ENCODE measurements at regions not wholly inside any gene's neighbourhood (a gene's known extent, or its start where the extent isn't known, plus 50 kb on each side); places are given as distances from the start of the nearest gene placed in this dataset.

GRCh38 chr5:14066326-14066725, 76.8 kb upstream of the TRIO start:
- CTCF ChIA-PET, result interaction anchor here (0.6 kb wide), 1 partner anchor 21 kb away, joined by 3 read pairs; no protein-coding TSS in a partner anchor
- no peak overlapping the region for H3K27ac Mint-ChIP-seq
- H3K27me3 Mint-ChIP-seq (ENCODE audit: low read depth), result peaks cover 3% of the 10 kb centered on the region
- intact Hi-C loops (cut with micrococcal nuclease), result no loop called here
- H3K36me3 Mint-ChIP-seq (ENCODE audit: low read depth), result no peaks in the 10 kb centered on the region
- no peak for DNase-seq
- no peaks in the 10 kb centered on the region for H3K4me1 Mint-ChIP-seq (ENCODE audit: low read depth)
- no peak overlapping the region for H3K4me3 Mint-ChIP-seq
- H3K9me3 Mint-ChIP-seq, result no peaks in the 10 kb centered on the region

- Mint-ChIP-seq H3K36me3 (ENCODE audit: low read depth) (no peaks in the 10 kb centered on the region), H3K4me1 (ENCODE audit: low read depth) (no peaks in the 10 kb centered on the region), H3K9me3 (no peaks in the 10 kb centered on the region), H3K27ac (no peak overlapping the region), H3K4me3 (no peak overlapping the region), H3K27me3 (ENCODE audit: low read depth) (peaks cover 2% of the 10 kb centered on the region)
- DNase-seq, result no peak
- intact Hi-C loops (cut with micrococcal nuclease), result no loop called here
- CTCF ChIA-PET, result interaction anchor here (1.3 kb wide), 1 partner anchor 206 kb away, joined by 3 read pairs; no protein-coding TSS in a partner anchor
Measured at GRCh38 chr5:14064841-14065240, 78.3 kb upstream of the TRIO start.

- DNase-seq, result no peak
- intact Hi-C loops (cut with micrococcal nuclease), result no loop called here
- H3K27me3 Mint-ChIP-seq (ENCODE audit: low read depth), result peaks cover 2% of the 10 kb centered on the region
- no peak overlapping the region for H3K4me3 Mint-ChIP-seq
- peaks cover 3% of the 10 kb centered on the region for H3K9me3 Mint-ChIP-seq
- H3K36me3 Mint-ChIP-seq (ENCODE audit: low read depth), result no peaks in the 10 kb centered on the region
- H3K4me1 Mint-ChIP-seq (ENCODE audit: low read depth), result no peaks in the 10 kb centered on the region
- no peak overlapping the region for H3K27ac Mint-ChIP-seq
- CTCF ChIA-PET, result no interaction called here
Measured at GRCh38 chr5:14063691-14064090, 79.5 kb upstream of the TRIO start.

GRCh38 chr5:14063138-14063537, 80.0 kb upstream of the TRIO start:
- CTCF ChIA-PET, result no interaction called here
- DNase-seq, result no peak
- H3K4me3 Mint-ChIP-seq, result no peak overlapping the region
- intact Hi-C loops (cut with micrococcal nuclease), result no loop called here
- no peaks in the 10 kb centered on the region for H3K36me3 Mint-ChIP-seq (ENCODE audit: low read depth)
- H3K4me1 Mint-ChIP-seq (ENCODE audit: low read depth), result no peaks in the 10 kb centered on the region
- peaks cover 3% of the 10 kb centered on the region for H3K9me3 Mint-ChIP-seq
- no peak overlapping the region for H3K27ac Mint-ChIP-seq
- H3K27me3 Mint-ChIP-seq (ENCODE audit: low read depth), result peaks cover 2% of the 10 kb centered on the region

GRCh38 chr5:14062178-14062577, 81.0 kb upstream of the TRIO start:
- DNase-seq, result no peak
- Mint-ChIP-seq H3K27ac (no peak overlapping the region), H3K27me3 (ENCODE audit: low read depth) (peaks cover 2% of the 10 kb centered on the region), H3K4me1 (ENCODE audit: low read depth) (no peaks in the 10 kb centered on the region), H3K4me3 (no peak overlapping the region), H3K36me3 (ENCODE audit: low read depth) (no peaks in the 10 kb centered on the region), H3K9me3 (peaks cover 3% of the 10 kb centered on the region)
- CTCF ChIA-PET, result no interaction called here
- intact Hi-C loops (cut with micrococcal nuclease), result no loop called here

- H3K4me1 Mint-ChIP-seq (ENCODE audit: low read depth), result no peaks in the 10 kb centered on the region
- H3K4me3 Mint-ChIP-seq, result no peak overlapping the region
- no peak overlapping the region for H3K27ac Mint-ChIP-seq
- DNase-seq, result no peak
- peaks cover 6% of the 10 kb centered on the region for H3K9me3 Mint-ChIP-seq
- peaks cover 2% of the 10 kb centered on the region for H3K27me3 Mint-ChIP-seq (ENCODE audit: low read depth)
- intact Hi-C loops (cut with micrococcal nuclease), result no loop called here
- CTCF ChIA-PET, result no interaction called here
- H3K36me3 Mint-ChIP-seq (ENCODE audit: low read depth), result no peaks in the 10 kb centered on the region
Measured at GRCh38 chr5:14061106-14061505, 82.0 kb upstream of the TRIO start.

- no peak for DNase-seq
- H3K9me3 Mint-ChIP-seq, result peaks cover 7% of the 10 kb centered on the region
- H3K4me3 Mint-ChIP-seq, result no peak overlapping the region
- peaks cover 2% of the 10 kb centered on the region for H3K27me3 Mint-ChIP-seq (ENCODE audit: low read depth)
- H3K4me1 Mint-ChIP-seq (ENCODE audit: low read depth), result no peaks in the 10 kb centered on the region
- H3K27ac Mint-ChIP-seq, result no peak overlapping the region
- CTCF ChIA-PET, result no interaction called here
- intact Hi-C loops (cut with micrococcal nuclease), result no loop called here
- H3K36me3 Mint-ChIP-seq (ENCODE audit: low read depth), result no peaks in the 10 kb centered on the region
Measured at GRCh38 chr5:14060218-14060617, 82.9 kb upstream of the TRIO start.

GRCh38 chr5:14059810-14060209, 83.3 kb upstream of the TRIO start:
- CTCF ChIA-PET, result no interaction called here
- DNase-seq, result no peak
- Mint-ChIP-seq H3K27ac (no peak overlapping the region), H3K4me1 (ENCODE audit: low read depth) (no peaks in the 10 kb centered on the region), H3K36me3 (ENCODE audit: low read depth) (no peaks in the 10 kb centered on the region), H3K27me3 (ENCODE audit: low read depth) (peaks cover 2% of the 10 kb centered on the region), H3K9me3 (peaks cover 7% of the 10 kb centered on the region), H3K4me3 (no peak overlapping the region)
- intact Hi-C loops (cut with micrococcal nuclease), result no loop called here

GRCh38 chr5:14057289-14057688, 85.9 kb upstream of the TRIO start:
- no peak for DNase-seq
- CTCF ChIA-PET, result no interaction called here
- H3K36me3 Mint-ChIP-seq (ENCODE audit: low read depth), result no peaks in the 10 kb centered on the region
- intact Hi-C loops (cut with micrococcal nuclease), result no loop called here
- peaks cover 7% of the 10 kb centered on the region for H3K9me3 Mint-ChIP-seq
- H3K27ac Mint-ChIP-seq, result no peak overlapping the region
- H3K4me1 Mint-ChIP-seq (ENCODE audit: low read depth), result no peaks in the 10 kb centered on the region
- H3K27me3 Mint-ChIP-seq (ENCODE audit: low read depth), result peaks cover 2% of the 10 kb centered on the region
- no peak overlapping the region for H3K4me3 Mint-ChIP-seq

- no peak for DNase-seq
- CTCF ChIA-PET, result no interaction called here
- no peak overlapping the region for H3K27ac Mint-ChIP-seq
- no peaks in the 10 kb centered on the region for H3K27me3 Mint-ChIP-seq (ENCODE audit: low read depth)
- H3K4me3 Mint-ChIP-seq, result no peak overlapping the region
- intact Hi-C loops (cut with micrococcal nuclease), result no loop called here
- peaks cover 7% of the 10 kb centered on the region for H3K9me3 Mint-ChIP-seq
- no peaks in the 10 kb centered on the region for H3K4me1 Mint-ChIP-seq (ENCODE audit: low read depth)
- H3K36me3 Mint-ChIP-seq (ENCODE audit: low read depth), result no peaks in the 10 kb centered on the region
Measured at GRCh38 chr5:14056039-14056438, 87.1 kb upstream of the TRIO start.

GRCh38 chr5:14054965-14055963, 87.9 kb upstream of the TRIO start:
- CTCF ChIA-PET, result no interaction called here
- intact Hi-C loops (cut with micrococcal nuclease), result no loop called here
- H3K9me3 Mint-ChIP-seq, result peaks cover 7% of the 10 kb centered on the region
- H3K27me3 Mint-ChIP-seq (ENCODE audit: low read depth), result no peaks in the 10 kb centered on the region
- H3K4me3 Mint-ChIP-seq, result no peak overlapping the region
- no peaks in the 10 kb centered on the region for H3K4me1 Mint-ChIP-seq (ENCODE audit: low read depth)
- H3K27ac Mint-ChIP-seq, result no peak overlapping the region
- H3K36me3 Mint-ChIP-seq (ENCODE audit: low read depth), result no peaks in the 10 kb centered on the region
- DNase-seq, result no peak

GRCh38 chr5:14054111-14054854, 88.9 kb upstream of the TRIO start:
- intact Hi-C loops (cut with micrococcal nuclease), result no loop called here
- H3K27ac Mint-ChIP-seq, result no peak overlapping the region
- H3K27me3 Mint-ChIP-seq (ENCODE audit: low read depth), result no peaks in the 10 kb centered on the region
- H3K36me3 Mint-ChIP-seq (ENCODE audit: low read depth), result no peaks in the 10 kb centered on the region
- CTCF ChIA-PET, result no interaction called here
- no peak overlapping the region for H3K4me3 Mint-ChIP-seq
- no peaks in the 10 kb centered on the region for H3K4me1 Mint-ChIP-seq (ENCODE audit: low read depth)
- H3K9me3 Mint-ChIP-seq, result peaks cover 4% of the 10 kb centered on the region
- no peak for DNase-seq

GRCh38 chr5:14050821-14051220, 92.3 kb upstream of the TRIO start:
- CTCF ChIA-PET, result no interaction called here
- Mint-ChIP-seq H3K4me1 (ENCODE audit: low read depth) (no peaks in the 10 kb centered on the region), H3K27me3 (ENCODE audit: low read depth) (peaks cover 3% of the 10 kb centered on the region), H3K27ac (no peak overlapping the region), H3K4me3 (no peak overlapping the region), H3K36me3 (ENCODE audit: low read depth) (no peaks in the 10 kb centered on the region), H3K9me3 (no peaks in the 10 kb centered on the region)
- intact Hi-C loops (cut with micrococcal nuclease), result no loop called here
- no peak for DNase-seq

All from activated naive CD4-positive, alpha-beta T cell treated with anti-CD3 and anti-CD28 coated beads for 36 hours (primary cell).